Epithelial cell of esophagus (primary cell): ENCODE measurements at regions not wholly inside any gene's neighbourhood (a gene's known extent, or its start where the extent isn't known, plus 50 kb on each side); places are given as distances from the start of the nearest gene placed in this dataset.

Experiments
- DNase-seq: peaks from one replicate; pipeline ENCODE4 v3.0.0; 2010; ENCODE audit warnings: low read depth
- H3K4me3 ChIP-seq: 2 replicates; pipeline ENCODE4 v1.5.1; 2011; ENCODE audit warnings: mild to moderate bottlenecking, low read length, control low read depth
- CTCF ChIP-seq: IDR thresholded peaks from 2 replicates; pipeline ENCODE4 v1.5.1; 2011; ENCODE audit warnings: low read depth, mild to moderate bottlenecking, low read length, control low read depth, inconsistent platforms; ENCODE audit not compliant: insufficient read depth; ENCODE audit errors: missing control alignments

GRCh38 chr5:53206562-53206961 lies 97.0 kb upstream of the MOCS2 start:
- no peak overlapping the region for H3K4me3 ChIP-seq
- no peak for TF ChIP-seq CTCF
- DNase-seq = no peak

- no peak overlapping the region for H3K4me3 ChIP-seq
- peak; percentile 92 for DNase-seq
- no peak for TF ChIP-seq CTCF
Measured at GRCh38 chr5:53211799-53212198, 102.2 kb upstream of the MOCS2 start.

- TF ChIP-seq CTCF = no peak
- no peak for DNase-seq
- no peak overlapping the region for H3K4me3 ChIP-seq
Measured at GRCh38 chr5:53219174-53219573, 109.6 kb upstream of the MOCS2 start.

GRCh38 chr5:53219610-53220009 lies 110.1 kb upstream of the MOCS2 start:
- no peak for DNase-seq
- TF ChIP-seq CTCF = no peak
- H3K4me3 ChIP-seq = no peak overlapping the region

- DNase-seq = no peak
- H3K4me3 ChIP-seq = no peak overlapping the region
- no peak for TF ChIP-seq CTCF
Measured at GRCh38 chr5:53233645-53234405, 124.3 kb upstream of the MOCS2 start.

GRCh38 chr5:53236683-53237082 lies 127.1 kb upstream of the MOCS2 start:
- TF ChIP-seq CTCF = no peak
- H3K4me3 ChIP-seq = no peak overlapping the region
- no peak for DNase-seq

GRCh38 chr5:53237876-53238275 lies 128.3 kb upstream of the MOCS2 start:
- DNase-seq = no peak
- TF ChIP-seq CTCF = no peak
- H3K4me3 ChIP-seq = no peak overlapping the region
